ENCODE measurements at regions not wholly inside any gene's neighbourhood (a gene's known extent, or its start where the extent isn't known, plus 50 kb on each side); places are given as distances from the start of the nearest gene placed in this dataset.

DNA sequence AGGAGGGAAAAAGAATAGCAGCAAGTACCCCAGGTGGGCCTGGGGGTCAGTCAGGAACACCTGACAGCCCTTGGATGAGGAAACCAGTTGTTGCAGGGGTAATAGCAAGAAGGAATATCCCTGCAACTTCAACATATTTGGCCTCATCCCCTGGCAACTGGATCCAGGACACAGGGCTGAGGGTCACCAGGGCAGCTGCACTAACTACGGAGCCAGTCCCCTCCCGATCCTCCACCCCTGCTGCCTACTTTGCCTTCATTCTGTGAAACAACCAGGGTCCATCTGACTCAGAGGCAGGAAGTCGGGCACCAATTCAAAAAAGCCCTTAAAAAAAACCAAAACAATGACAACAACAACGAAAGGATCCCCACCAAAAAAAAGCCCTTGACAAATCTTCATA is 52.9 kb downstream of the FRMPD3 start:
- DNase-seq, result no peak

- DNase-seq, result no peak
Observed at GRCh38 chrX:107504006-107504405, 54.6 kb downstream of the FRMPD3 start.

GRCh38 chrX:107505223-107505622 is 55.8 kb downstream of the FRMPD3 start:
- no peak for DNase-seq

DNA sequence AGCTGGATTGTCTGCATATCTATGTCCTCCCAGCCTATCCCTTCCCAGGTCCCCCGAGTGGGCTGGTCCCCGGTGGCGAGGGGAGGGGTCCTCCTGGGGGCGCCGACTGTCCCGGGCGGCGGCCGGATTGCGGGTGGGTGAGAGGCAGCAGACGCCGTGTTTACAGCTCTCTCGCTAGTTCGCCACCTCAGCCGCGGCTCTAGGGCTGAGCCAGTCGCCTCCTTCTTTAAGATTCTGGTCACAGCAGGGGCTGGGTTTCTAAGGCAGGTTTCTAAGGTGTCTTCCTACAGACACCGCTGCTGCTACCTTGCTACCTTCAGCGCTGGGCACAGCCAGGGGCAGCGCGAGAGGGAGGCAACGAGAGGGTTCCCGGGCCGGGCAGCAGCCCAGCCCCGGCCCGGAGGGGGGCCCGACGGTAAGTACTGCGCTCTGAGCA is 57.2 kb downstream of the FRMPD3 start:
- no peak for DNase-seq

DNA sequence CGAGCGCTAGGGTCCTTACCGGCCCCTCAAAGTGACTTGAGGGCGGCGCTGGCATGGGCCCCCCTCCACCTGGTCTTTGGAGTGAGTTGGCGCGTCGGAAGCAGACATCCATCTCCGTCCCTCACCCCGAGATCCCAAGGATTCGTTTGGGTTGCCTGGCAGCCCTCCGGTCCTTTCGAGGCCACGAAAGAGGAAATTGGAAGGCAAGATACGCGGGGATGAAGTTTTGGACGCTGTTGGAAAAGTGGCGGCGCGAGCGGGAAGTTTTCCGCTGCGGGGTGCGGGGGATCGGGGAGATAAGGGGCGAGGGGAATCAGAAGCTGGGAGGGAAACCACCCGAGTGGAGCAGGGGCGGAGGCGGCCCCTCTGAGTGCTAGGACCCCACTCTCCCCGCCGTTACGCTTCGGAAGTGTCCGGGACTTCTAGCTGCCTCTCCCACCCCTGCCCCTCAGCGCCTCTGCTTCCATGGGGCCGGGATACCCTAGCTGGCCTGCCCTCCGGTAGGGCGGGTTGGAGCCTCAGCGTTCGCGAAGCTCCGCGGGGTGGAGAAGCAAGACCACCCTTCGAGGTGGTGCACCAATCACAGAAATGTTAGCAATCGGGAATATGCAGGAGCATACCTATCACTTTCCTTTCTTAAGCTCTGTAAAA is 57.8 kb downstream of the FRMPD3 start:
- DNase-seq, result no peak

GRCh38 chrX:107507744-107508117 is 58.3 kb downstream of the FRMPD3 start:
- no peak for DNase-seq

GRCh38 chrX:107508925-107509324 is 59.5 kb downstream of the FRMPD3 start:
- no peak for DNase-seq

GRCh38 chrX:107514944-107515343 is 65.5 kb downstream of the FRMPD3 start:
- no peak for DNase-seq

DNA sequence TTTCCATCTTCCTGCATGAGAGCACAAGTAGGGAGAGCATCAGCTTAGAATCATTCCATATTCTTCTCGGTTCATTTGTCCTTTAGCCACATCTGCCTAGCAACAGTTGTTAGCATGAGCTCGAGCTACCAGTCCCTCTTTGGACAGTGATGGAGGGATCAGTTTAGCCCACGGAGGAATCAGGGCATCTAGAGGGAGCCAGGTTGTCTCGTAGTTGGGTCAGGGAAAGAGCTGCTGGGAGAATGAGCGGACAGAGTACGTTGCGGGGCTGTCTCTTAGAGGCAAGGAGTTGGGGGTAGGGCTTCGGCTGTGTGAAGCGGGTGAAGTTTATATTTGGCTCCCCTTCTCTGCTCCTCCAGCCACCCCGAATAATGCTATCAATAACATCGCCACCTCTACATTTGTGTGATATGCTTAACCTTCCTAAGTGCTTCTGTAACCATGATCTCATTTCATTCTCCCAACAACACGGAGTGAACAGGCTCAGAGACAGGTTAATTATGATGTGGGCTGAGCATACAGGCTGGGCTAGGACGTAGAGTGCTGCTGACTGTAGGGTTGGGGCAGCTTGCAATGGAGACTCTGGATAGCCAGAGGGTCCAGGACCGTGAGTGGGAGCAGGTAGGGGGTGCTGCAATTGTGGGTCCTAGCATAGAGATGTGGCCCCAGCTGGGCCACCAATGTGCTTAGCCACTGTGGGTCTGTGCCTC is 72.6 kb downstream of the FRMPD3 start:
- DNase-seq, result no peak

DNA sequence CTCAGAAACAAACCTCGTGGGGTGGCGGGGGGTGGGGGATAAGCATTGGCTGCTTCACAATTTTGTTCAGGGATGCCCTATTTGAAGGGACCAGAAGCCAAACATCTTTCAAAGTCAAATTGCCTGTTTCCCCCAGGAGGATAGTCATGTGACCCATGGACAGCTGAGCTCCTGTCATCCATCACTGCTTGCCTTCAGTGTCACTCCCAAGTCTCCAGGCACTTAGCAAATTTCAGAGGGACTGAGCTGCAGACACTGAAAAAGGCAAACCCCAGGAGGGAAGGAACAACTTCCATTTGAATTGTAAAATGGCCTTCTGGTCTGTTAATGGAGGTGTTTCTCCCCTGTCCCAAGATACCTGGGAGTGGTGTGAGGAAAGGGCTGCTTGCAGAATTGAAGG is 73.4 kb downstream of the FRMPD3 start:
- DNase-seq, result no peak

GRCh38 chrX:107526141-107526540 is 76.7 kb downstream of the FRMPD3 start:
- no peak for DNase-seq

DNA sequence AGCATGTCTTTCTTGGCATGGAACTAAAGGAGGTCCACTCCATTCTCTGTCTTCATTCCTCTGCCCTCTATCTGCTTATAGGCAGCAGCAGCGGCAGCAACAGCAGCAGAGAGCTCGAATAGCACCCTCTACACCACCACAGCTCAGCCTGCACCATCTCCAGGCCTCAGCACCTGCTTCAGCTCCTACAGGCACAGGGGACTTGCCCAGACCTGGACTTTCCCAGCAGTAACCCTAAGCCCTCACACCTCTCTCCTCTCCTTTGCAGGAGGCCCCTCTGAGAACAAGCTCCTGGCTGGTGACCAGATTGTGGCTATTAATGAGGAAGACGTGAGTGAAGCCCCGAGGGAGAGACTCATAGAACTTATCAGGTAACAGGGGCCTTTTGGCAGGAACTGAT is 80.7 kb downstream of the FRMPD3 start:
- DNase-seq, result no peak

GRCh38 chrX:107537815-107538214 is 88.4 kb downstream of the FRMPD3 start:
- peak in 2 of 58 donors; percentile 0 to 1 for DNase-seq

GRCh38 chrX:107541244-107541643 is 87.1 kb upstream of the PRPS1 start:
- DNase-seq, result no peak

GRCh38 chrX:107542040-107542439 is 86.3 kb upstream of the PRPS1 start:
- DNase-seq, result no peak

DNA sequence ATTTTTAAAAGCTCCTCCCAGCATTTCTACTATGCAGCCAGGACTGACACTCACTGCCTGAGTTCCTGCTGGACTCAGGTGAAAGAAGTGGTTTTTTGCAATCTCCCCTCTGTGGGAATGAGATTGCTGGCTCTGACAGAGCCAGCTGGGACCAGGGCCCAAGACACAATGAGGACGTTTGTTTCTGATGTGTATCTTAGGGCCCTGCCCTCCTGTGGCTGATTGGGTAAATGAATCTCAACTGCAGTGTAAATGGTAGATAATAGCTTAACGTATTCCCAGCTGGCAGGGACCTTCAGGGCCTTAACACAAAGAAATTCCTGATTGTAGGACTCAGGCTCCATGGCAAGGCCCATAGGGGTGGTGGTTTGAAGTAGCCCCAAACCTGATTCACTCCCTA is 85.8 kb upstream of the PRPS1 start:
- peak in 24 of 58 donors; percentile 0 to 33 (median 4) for DNase-seq

DNA sequence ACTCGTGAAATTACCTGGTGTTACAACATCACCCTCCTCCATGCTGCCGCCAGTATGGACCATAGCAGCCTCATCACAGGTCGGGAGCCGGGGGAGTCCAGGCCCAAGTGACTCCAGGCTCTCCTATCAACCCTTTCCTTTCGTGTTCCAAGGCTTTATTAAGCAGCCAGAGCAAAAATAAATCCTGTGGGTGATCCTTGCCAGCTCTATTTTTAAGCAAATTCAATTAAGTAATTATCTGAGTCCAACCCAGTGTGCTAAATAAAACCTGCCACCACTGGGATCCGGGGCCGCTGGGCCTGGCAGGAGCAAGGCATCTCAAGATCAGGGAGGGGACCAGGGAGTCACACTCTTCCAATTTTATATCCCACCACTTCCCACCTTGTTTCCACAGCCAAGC is 80.7 kb upstream of the PRPS1 start:
- DNase-seq, result peak in 8 of 58 donors; percentile 0 to 9 (median 1)

- DNase-seq, result no peak
Observed at GRCh38 chrX:107548775-107549174, 79.5 kb upstream of the PRPS1 start.

GRCh38 chrX:107549504-107549903 is 78.8 kb upstream of the PRPS1 start:
- no peak for DNase-seq

- peak in 29 of 58 donors; percentile 0 to 56 (median 6) for DNase-seq
Observed at GRCh38 chrX:107551546-107551945, 76.8 kb upstream of the PRPS1 start.

GRCh38 chrX:107552930-107553329 is 75.4 kb upstream of the PRPS1 start:
- DNase-seq, result no peak

DNA sequence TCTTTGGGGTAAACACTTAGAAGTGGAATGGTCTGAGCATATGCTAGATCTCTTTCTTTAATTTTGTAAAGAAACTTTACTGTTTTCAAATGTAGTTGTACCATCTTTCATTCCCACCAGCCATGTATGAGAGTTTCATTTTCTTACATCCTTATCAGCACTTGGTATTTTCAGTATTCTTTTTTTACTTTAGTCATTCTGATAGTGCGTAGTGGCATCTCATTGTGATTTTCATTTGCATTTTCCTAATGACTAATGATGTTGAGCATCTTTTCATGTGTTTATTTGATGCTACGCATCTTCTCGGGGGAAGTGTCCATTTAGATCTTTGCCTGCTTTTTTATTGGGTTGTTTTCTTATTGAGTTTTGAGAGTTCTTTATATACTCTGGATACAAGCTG is 71.3 kb upstream of the PRPS1 start:
- no peak for DNase-seq

- DNase-seq, result no peak
Observed at GRCh38 chrX:107559506-107559905, 68.8 kb upstream of the PRPS1 start.
